ENCODE measurements at regions not wholly inside any gene's neighbourhood (a gene's known extent, or its start where the extent isn't known, plus 50 kb on each side); places are given as distances from the start of the nearest gene placed in this dataset.
"Not testable (repeated sequence)": the region's sequence is repeated elsewhere in the genome, so short reads cannot be mapped to it uniquely, and the experiment has no call there.

DNA sequence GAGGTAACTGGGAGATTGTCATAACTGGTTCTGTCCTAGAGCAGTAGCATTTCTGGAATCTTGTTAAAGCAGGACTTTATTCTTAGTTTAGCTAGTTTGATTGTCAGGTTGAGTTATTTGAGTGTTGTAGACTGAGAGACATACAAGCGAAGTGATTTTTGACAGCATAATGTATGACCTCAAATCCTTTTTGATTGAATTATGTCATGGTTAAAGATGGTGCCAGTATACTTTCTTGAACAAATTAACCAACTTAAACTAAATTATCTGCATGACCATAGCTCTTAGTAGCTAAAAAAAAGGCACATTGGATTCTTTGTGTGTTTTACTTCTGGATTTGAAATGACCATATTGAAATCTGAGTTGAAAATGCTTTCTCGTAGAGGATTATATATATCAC lies 626.6 kb downstream of the TMTC2 start:
- DNase-seq, result no peak

DNA sequence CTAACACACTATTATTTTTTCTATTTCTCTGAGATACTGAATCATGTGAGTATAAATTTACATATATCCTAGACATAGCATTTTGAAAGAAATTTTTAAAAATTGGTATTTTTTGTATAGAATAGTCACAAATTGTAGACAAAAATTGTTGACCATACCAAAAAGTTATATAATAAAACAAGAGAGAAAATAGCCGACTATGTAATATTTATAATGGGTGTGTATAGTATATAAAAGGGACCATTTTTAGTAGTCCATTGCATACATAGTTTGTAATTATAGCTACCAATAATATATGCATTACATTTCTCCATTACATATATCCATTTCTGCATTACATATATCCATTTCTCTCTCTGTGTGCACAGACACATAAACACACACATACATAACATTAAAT lies 590.2 kb downstream of the TMTC2 start:
- DNase-seq, result no peak

DNA sequence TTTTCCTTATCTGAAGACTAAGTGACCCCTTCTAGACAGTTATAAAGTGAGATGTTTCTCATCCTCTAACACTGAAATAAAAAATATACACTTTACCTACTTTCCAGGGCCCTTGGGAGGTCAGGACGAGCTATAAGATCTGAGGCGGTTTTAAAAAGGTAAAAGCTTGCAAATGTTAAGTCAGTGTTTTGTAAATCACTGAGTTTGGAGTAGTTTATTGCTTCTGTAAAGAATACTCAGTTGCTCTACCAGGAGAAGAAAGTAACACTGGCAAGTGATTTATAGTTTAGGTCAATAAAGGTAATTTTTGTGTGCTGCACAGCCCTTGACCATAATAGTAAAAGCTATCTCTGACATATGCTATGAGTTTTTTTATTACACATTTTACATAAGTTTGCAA lies 584.5 kb downstream of the TMTC2 start:
- DNase-seq, result no peak

DNA sequence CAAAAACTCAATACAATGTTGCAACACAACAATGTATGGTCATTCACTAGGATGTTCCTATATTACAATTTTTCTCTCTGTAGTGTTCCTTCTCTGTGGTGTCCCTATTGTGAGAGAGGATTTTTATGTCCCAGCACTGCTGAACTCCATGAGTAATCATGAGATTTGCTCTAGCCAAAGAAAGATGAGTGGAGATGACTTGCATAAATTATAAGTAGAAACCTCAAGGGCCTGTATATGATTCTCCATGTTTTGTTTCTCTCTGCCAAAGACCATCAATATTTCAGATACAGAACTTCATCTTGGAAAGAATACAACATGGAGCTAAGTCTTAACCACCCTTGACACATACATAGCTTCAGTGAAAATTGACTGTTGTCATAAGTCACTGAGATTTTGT lies 579.1 kb downstream of the TMTC2 start:
- no peak for DNase-seq

DNA sequence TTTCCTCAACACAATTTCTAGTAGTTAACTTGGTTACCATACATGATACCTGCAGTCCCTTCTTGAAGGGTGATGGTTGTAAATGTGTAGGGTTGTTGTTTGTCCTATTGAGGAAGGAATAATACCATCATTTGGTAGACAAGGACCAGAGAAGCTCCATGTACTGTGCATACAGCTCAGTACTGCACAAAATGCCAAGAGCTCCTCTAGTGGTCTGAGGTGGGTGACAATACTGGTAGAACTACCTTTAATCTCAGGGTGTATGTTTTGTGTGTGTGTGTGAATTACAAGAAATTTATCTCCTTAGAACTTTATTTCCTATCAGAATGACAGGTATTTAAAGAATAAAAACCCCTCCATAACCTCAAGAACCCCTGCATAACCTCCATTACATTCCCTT lies 575.3 kb downstream of the TMTC2 start:
- DNase-seq, result no peak

DNA sequence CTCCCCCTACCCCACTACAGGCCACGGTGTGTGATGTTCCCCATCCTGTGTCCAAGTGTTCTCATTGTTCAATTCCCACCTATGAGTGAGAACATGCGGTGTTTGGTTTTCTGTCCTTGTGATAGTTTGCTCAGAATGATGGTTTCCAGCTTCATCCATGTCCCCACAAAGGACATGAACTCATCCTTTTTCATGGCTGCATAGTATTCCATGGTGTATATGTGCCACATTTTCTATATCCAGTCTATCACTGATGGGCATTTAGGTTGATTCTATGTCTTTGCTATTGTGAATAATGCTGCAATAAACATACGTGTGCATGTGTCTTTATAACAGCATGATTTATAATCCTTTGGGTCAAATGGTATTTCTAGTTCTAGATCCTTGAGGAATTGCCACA lies 573.4 kb downstream of the TMTC2 start:
- DNase-seq, result not testable (repeated sequence)

DNA sequence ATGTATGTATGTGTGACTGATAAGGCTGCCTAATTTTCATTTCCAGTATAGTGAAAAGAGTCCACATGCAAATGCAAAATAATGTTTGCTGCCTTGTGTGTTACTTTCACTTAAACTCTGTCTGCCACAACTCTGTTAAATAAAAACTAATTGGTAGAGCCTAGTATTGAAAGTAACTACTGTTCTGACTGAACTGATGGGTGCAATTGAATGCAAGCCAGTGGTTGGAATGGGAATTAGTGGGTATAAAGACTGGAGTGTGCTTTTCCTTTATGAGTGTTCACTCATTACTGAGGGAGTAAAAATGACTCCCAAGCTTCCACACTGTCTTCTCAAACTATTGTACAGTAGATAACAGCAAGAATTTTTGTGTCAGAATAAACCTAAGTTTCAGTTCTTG lies 571.0 kb downstream of the TMTC2 start:
- no peak for DNase-seq

DNA sequence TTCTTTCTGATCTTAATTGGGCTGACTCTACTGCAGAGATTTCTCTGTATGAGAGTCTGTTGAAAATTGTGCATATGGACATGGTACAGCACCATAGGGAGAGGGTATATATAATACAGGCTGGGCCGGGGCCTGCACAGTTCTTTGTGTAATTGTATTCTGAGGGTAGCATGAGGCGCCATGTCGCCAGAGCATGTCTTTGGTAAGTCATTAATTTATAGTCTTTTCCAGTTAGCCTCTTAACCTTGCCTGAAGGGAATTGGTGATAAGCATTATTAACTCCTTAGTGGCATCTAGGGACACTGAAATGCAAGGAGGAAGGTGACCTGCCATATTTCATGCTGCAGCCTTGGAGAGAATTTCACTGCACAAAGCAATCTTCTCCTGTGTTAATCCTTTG lies 569.9 kb downstream of the TMTC2 start:
- DNase-seq, result no peak

DNA sequence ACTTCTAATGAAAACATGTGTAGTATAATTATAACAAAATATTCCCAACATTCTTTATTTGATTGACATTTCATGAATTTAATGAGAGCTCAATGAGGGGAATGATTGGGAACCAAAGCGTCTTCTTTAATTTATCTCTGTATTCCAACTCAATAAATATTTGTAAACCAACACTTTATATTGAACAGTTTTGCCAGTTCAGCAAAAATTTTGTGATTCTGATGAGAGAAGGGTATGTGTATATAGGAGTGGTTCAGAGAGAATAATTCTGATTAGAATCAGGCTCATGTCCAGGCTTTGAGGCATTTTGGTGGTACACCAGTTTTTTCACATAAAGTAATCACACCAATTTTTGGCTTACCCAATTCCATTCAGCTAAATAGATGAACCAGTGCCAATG lies 564.2 kb downstream of the TMTC2 start:
- DNase-seq, result no peak

DNA sequence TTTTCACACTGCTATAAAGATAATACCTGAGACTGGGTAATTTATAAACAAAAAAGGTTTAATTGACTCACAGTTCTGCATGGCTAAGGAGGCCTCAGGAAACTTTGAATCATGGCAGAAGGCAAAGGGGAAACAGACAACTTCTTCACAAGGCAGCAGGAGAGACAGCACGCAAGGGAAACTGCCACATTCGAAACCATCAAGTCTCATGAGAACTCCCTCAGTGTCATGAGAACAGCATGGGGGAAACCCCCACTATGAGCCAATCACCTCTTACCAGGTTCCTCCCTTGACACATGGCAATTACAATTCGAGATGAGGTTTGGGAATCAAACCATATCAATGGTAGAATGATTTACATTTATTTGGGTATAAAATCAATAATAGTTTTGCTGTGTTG lies 558.5 kb downstream of the TMTC2 start:
- DNase-seq, result no peak

DNA sequence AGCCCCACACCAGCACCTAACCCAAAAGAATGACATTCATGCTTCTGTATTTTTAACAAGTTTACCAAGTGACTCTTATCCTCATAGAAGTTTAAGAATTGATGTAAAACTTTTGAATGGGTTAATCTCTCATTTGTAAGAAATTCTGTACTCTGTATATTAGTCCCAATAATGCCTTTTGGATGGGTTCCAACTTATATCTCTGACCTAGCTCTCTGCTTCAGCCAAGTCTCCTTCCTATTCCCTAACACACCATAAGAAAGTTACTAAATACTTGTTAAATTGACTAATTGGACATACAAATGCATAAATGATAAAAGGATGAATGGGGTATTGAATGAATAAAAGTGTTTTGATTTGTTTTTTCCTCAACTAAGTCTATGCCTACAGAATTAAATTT lies 557.3 kb downstream of the TMTC2 start:
- DNase-seq, result no peak

DNA sequence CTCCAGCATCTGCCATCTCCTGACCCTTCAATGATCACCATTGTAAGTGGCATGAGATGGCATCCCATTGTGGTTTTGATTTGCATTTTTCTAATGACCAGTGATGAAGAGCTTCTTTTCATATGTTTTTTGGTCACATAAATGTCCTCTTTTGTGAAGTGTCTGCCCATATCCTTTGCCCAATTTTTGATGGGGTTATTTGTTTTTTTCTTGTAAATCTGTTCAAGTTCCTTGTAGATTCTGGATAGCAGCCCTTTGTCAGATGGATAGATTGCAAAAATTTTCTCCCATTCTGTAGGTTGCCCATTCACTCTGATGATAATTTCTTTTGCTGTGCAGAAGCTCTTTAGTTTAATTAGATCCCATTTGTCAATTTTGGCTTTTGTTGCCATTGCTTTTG lies 547.3 kb downstream of the TMTC2 start:
- not testable (repeated sequence) for DNase-seq

DNA sequence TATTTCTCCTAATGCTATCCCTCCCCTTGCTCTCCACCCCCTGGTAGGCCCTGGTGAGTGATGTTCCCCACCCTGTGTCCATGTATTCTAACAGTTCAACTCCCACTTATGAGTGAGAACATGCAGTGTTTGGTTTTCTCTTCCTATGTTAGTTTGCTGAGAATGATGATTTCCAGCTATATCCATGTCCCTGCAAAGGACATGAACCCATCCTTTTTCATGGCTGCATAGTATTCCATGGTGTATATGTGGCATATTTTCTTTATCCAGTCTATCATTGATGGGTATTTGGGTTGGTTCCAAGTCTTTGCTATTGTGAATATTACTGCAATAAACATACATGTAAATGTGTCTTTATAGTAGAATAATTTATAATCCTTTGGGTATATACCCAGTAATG lies 540.3 kb downstream of the TMTC2 start:
- DNase-seq, result not testable (repeated sequence)

DNA sequence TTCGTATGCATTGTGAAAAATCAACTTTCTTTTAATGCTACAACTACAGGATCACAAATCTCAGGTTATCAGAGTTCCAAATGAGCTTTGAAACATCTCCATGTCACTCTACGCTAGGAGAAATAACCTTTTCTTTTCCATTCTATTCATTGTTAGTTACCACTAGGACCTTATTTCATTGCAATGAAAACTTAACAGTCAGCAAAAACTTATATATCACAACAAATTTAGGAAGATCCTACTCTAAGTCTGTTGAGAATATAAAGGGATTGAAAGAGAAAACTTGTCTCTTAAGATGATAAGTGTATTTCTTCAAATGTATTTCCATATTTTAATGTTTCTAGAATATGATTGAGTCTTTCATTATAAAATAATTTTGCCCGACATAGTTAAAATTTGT lies 539.1 kb downstream of the TMTC2 start:
- DNase-seq, result no peak

DNA sequence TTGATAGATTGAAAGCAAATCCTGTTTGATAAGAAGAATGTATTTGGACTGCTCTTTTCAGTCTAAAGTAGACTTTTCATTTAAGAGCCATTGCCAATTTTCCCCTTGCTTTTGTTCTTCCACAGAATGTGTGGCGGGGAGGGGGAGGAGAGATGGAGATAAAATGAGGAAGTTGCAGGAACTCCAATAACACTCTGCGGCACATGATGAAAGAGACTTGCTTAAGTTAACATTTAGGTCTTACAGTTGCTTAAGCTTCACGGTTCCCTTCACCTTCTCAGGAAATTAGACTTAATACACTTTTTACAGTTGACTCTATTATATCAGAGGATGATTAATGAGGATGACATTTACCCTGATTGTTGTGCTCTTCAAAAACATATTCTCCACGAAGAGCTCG lies 537.3 kb downstream of the TMTC2 start:
- no peak for DNase-seq

DNA sequence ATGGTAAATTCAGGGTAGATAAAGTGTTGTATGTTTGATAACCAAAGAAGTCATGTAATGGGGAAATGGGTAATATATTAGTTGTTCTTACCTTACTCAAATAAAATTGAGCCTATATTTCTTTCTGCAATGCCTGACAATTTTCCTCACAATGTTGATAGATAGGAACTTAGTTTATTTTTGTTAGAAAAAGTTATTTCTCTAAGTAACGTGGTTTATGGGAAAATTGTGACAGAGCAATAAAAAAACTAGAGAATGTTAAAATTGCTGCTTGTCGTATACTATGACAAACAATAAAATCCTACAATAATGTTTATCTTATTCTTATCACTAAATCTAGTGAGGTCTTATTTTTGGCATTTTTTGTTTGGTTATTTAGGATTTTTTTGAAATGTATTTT lies 534.1 kb downstream of the TMTC2 start:
- no peak for DNase-seq

DNA sequence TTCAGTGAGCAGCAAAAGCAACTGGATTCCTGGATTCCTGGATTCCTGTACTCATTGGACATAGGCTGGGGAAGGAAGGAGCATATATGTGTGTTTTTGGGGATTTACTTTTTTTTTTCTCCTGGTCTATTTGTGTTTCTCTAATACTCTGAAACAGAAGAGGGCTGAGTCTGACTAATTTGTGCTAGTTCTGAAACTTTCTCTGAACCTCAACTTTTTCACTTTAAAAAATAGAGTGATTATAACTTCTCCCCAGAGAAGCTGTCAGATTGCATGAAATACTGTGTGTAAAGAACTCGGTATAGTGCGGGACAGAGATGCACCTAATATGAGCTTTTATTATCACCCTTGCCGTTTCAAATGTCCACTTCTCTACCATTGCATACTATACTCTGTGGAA lies 529.5 kb downstream of the TMTC2 start:
- DNase-seq, result no peak

DNA sequence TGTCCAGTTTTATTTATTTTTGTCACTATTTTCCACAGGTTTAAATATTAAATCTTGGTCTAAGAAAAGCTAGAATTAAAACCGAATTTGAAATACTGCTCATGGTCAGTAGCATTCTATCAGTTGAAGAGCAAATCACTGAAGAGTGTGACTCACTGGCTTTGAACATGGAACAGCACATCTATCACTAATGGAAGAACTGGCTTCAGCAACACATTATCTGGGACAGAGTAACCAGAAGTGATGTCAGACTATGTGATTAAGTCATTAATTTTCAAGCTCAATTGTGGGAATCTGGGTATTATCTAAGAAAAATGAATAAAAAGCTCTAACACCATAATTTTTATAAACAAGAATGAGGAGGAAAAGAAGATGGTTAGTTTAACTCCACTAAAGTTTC lies 527.5 kb downstream of the TMTC2 start:
- DNase-seq, result no peak

DNA sequence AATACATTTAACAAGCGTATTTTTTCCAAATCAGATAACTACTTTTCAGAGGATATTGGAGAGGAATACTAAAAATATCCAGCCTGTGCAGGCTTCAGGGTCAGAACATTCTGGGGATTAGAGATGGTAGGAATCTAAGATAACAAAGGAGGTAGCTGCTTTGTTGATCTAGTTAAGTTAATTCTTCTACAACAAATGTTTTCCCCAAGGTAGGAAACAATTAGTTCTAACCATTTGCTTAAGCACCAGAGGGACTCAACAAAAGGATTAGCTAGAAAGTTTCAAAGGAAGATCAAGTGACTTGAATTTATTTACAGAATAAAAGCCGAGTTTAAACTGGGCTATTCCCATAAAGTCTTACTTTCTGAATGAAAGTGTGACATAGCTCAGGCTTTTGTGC lies 524.2 kb downstream of the TMTC2 start:
- no peak for DNase-seq

DNA sequence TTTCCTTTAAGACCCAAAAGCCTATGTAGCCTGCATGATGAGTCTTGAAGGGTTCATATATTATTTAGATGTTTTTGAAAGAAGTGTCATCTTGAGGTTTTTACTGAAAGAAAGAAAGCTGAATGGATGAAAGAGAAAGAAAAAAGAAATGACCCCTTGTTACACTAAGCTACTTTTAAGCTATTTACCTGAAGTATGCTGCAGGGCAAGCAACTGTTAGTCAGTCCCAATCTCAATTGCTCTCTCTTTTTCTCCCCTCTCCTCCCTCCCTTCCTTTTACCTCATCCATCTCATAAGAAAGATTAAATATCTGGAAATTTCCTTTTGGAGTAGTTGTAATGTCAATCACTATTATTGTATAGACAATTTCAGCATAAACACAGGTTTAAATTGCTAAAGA lies 512.4 kb downstream of the TMTC2 start:
- DNase-seq, result no peak

DNA sequence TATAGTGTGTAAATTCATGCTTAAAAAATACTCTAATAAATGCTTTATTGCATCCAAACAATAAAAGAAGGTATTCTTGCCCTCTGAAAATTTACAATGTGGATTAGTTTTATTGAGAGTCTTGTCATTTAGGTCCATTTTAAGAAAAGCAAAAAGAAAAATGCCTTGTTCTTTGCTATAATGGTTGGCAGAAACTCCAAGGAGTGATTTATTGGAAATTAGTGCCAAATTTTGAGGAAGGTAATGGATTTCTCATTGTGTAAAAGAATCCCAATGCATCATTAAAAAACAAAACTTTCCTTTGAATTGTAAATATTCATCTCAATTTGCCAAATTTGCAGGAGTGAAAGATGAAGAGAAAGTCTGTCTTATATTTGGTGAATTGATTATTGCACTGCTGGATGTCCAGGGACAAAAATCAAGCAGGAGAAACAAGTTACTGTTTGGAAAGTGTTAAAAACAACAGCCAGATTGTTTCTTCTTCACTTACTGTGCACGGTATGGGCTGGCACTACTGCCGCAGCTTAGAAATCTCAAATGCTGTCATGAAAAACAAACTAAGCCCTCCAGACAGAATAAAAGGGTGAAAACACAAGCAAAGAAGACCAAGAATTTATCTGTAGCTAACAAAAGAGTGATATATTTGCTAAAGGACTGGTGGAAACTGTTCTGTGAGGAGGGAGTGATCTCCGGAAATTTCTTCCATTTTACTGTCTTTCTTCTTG lies 511.7 kb downstream of the TMTC2 start:
- no peak for DNase-seq

DNA sequence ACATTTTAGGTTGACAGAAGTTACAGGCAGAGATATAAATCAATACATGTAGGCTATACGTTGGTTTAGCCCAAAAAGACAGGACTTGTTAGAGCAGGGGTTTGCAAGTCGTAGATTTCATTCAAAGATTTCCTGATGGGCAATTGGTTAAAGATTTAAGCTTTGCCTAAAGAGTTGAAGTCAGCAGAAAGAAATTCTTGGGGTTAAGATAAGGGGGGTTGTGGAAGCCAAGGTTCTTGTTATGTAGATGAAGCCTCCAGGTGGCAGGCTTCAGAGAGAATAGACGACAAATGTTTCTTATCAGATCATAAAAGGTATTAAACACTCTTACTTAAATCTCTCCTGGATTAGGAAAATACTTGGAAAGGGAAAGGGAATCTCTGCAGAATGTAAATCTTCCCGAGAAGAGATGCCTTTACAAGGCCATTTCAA lies 510.8 kb downstream of the TMTC2 start:
- DNase-seq, result no peak

DNA sequence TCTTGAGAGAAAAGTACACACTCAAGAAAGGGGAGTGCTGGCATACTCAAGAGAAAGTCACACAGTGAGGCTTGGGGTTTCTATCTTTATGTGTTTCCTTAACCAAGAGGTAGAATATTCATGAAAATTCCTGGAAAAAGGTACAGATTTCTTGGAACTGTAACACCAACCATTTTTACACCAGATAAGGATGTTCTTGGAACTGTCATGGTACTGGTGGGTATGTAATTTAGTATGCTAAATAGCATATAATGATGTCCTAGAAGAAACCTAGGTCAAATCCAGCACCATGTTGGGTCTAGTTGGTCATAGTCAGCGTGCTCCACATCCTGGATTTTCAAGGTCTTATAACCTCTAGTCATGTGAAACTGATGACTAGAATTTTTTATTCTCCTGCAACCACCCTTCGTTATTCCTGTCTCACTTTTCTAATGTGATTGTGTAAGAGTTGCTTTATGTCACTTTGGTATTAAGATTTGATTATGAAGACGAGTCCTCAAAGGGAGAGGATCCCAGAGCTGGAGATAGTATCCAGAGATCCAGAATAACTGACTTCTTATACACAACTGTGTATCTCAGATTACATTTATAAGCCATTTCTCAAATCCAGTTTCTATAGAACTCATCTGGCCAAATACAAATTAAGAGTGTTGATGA lies 510.1 kb downstream of the TMTC2 start:
- no peak for DNase-seq

DNA sequence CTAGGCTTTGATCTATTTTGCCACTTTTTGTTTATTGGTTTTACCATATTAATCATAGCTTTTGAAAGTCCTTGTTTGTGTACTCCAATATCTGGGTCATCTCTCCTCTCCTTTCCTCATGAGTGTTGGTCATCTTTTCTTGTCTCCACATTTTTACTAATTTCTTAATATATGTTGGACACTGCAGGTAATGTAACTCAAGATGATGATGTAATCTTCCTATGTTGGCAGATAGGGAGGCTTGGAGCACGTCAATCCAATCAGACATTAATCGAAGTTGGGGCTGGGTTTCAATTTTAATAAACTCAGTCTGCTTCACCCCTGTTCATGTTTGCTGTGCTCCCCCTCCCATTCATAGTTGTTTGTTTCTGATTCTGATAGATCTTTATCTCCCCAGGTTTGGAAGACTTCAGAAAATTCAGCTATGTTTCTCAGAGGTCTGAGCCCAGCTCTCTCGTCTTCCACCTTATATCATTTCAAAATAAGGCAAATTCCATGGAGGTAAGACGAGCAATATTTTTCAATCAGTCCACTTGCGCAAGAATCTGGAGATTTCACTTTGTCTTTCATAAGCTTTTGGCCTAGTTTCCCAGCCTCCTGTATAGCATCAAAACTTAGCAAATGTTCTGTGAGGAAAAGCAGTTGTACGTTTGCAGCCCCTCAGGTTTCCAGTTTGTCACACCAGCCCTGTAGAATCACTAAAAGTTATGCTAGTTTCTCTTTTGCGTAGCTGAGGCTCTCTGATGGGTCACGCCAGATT lies 504.1 kb downstream of the TMTC2 start:
- DNase-seq, result no peak

Data from DMS153 (cell line).